NCI-H2196 (cell line): ENCODE measurements at regions not wholly inside any gene's neighbourhood (a gene's known extent, or its start where the extent isn't known, plus 50 kb on each side); places are given as distances from the start of the nearest gene placed in this dataset.

Source experiments
- DNase-seq: peaks from one replicate; lab custom pipeline; 2025; ENCODE audit not compliant: unreplicated experiment; lab: John Stamatoyannopoulos, UW

DNA sequence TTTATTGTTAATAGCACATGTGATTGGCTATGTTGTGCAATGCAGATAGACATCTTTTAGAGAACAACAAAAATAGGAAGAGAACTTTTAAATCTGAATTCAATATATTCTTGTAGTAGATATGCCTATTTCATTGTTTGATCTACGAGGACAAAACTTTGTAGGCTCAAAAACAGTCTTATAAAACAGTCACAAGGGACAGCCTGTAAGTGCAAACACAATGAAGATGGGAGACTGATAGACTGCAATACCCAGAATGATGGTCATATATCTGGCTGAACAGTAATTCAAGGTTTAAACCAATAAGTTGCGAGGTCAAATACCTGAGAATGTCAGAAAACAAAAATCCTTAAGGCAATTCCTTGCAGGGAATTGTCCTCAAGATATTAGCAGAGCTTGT, 1342.9 kb upstream of the ADGRB3 start:
- no peak for DNase-seq

DNA sequence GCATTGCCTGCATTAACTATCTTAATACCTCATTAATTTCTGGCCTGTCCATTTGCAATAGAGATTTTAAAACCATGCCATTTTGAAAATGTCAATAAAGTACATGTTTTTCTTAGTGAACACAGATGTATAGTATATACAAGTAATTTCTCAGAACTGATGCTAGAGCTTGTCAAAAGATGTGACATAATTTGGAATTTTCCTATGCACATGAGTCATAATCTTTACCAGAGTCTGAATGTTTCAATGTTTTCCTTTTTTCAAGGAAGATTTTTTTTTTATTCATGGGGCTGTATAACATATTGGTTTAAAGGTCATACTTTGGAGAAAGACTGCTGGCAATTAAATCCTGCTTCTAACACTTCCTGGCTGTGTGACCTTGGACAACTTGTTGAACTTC, 1347.5 kb upstream of the ADGRB3 start:
- no peak for DNase-seq

DNA sequence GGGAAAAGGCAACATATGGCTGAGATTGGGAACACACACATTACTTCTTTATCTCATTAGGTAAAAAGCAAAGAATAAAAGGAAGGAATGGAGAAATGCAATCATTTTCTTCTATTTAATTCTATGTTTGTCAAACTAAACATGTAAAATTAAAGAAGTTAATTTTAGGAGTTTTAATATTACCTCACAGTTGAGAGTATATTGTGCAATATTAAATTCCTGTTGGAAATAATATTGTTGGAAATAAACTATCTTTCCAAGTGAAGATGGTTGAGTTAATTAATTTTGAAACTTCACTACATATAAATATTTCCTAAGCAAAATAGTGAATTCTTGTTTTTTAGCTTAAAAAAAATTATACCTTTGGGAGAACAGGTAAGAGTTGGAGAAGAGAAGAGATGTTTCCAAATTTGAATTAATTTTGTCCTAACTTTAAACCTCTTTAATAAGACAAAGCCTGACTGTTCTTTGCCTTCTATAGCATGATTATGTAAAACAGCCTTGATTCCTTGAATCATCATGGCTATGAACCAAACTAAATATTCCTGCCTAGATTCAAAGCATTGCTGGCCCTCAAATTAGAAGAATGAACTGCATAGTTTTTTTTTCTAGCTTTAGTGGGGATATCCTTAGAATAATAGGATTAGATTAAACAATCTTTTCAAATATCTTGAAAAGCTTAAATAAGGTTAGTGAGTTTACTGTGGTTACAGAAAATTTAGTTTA, 1349.1 kb upstream of the ADGRB3 start:
- no peak for DNase-seq

DNA sequence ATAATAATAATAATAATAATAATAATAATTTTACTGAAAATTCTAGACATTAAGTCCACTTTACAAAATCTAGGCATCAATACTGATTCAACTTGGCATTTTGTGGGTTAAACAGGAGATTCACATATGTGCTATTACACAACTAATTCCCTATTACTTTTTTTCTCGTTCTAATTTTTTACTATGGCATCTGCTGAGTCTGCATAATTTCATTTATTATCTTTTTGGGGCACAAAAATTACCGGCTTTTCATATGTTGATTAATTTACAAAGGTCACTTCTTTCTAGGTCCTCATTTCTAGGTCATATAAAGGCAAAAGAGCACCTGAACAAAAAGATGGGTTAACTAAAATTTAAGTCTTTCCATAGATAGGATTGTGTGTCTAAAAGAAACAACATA, 1357.8 kb upstream of the ADGRB3 start:
- DNase-seq: no peak

DNA sequence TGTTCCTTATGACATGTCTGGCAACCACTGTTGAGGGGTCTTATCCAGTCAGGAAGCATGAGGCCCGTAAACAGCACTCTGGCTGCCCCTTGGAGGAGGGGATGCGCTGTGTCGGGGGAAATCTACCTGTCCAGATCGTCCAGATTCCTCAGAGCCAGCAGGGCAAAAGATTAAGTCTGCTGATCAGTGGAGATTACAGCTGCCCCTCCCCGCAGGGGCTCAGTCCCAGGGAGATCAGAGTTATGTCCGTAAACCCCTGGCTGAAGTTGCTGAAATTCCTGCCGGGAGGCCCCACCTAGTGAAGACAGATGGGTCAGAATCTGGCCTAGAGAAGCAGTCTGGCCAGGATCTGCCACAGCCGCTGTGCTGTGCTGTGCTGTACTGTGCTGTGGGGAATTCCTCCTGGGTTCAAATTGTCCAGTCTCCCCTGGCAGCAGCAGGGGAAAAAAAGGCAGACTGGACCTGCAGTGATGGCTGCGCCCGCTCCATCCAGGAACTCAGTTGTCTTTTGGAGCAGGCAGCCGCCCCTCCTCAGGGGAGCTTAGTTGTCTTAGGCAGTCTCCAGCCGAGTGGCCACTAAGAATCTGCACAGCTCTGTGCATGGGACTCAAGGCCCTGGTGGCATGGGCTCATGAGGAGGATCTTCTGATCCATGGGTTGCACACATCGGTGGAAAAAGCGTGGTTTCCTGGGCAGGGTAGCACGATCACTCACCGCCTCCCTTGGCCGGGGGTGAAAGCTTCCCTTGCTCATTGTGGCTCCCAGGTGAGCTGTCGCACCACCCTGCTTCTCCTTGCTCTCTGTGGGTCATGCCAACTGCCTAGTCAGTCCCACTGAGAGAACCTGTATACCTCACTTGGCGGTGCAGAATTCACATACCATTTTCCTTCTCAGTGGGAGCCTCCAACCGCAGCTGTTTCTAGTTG, 1368.8 kb upstream of the ADGRB3 start:
- no peak for DNase-seq

DNA sequence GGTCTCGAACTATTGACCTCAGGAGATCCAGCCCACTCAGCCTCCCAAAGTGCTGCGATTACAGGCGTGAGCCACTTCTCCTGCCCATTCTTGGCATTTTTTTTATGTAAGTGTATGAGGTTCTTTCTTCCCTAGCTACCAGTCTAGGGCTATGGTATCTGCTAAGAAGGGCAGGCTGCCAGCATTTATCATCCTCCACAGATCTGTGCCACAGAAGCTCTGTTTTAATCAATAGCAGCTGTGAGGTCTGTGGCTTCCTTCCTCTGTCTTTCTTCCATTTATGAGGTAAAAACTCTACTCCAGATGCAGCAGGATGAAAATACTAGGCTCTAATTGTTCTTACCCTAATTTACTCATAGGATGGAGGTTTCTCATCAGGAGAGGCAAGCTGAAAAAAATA, 1382.4 kb upstream of the ADGRB3 start:
- no peak for DNase-seq

DNA sequence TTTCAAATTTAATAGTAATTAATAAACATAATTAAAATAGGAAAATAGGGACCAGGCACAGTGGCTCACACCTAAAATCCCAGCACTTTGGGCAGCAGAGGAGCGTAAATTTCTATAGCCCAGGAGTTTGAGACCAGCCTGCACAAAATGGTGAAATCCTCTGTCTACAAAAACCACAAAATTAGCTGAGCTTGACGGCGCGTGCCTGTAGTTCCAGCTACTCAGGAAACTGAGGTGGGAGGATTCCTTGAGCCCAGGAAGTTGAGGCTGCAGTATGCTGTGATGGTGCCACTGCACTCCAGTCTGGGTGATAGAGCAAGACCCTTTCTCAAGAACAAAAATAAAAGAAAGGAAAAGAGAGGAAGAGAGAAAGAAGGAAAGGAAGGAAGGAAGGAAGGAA, 1387.0 kb upstream of the ADGRB3 start:
- DNase-seq: no peak

DNA sequence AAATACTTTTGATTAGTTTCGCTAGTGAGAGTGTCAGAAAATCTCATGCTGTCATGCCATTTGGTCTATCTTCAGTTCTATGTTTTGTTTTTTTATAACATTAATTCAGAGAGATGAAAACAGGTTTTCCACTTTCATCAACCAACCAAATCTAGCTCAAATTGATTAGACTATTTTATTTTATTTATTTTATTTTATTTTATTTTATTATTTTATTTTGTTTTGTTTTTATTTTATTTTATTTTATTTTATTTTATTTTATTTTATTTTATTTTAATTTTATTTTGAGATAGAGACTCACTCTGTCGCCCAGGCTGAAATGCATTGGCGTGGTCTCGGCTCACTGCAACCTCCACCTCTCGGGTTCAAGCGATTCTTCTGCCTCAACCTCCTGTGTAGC, 1391.0 kb upstream of the ADGRB3 start:
- no peak for DNase-seq

DNA sequence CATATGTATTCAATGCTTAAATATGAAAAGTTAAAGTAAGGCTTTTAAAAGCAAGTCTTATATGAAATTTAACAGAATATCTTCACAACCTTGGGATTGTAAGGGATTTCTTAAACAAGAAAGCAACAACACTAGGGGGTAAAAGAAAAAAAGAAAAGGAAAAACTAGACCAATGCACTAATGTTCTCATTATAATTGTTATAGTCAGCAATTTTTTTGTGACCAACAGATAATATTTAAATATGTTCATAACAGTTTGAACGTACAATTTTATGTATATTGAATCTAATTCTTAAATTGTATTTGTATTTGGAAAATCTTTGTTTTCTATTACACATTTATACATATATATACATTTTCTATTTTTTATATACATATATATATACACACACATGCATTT, 1397.8 kb upstream of the ADGRB3 start:
- DNase-seq: no peak

DNA sequence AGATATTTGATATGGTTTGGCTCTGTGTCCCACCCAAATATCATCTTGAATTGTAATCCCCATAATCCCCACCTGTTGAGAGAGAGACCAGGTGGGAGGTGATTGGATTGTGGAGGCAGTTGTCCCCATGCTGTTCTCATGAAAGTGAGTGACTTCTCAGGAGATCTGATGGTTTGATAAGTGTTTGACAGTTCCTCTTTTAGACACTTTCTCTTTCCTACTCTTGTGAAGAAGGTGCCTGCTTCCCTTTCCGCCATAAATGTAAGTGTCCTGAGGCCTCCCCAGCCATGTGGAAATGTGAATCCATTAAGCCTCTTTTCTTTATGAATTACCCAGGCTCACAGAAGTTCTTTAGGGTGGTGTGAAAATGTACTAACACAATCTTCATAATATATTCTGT, 1404.0 kb upstream of the ADGRB3 start:
- no peak for DNase-seq

DNA sequence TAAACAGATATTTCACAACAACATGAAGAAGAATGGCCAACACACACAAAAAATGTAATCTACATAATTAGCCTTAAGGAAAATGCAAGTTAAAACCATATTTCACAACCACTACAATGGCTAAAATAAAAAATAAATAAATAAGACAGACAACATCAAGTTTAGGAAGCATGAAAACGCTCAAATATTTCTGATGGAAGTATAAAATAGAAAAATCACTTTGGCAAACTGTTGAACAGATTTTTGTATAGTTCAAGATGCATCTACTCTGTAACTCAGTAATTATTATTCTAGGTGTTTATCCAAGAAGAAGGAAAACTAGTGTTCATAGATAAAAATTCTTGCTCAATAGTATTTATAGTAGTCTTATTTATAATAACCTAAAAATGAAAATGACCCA, 1410.1 kb upstream of the ADGRB3 start:
- DNase-seq: no peak

DNA sequence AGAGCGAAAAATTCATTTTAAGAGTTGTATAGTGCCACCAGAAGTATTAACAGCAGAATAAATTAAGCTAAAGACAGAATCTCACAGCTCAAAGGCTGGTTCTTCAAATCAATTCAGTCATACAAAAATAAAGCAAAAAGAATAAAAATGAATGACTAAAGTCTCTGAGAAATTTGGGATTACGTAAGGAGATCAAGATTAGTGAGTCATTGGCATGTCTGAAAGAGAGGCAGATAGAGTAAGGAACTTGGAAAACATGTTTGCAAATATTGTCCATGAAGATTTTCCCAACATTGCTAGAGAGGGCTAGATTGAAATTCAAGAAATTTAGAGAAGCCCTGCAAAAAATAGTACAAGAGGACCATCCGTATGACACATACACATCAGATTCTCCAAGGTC, 1413.9 kb upstream of the ADGRB3 start:
- no peak for DNase-seq

DNA sequence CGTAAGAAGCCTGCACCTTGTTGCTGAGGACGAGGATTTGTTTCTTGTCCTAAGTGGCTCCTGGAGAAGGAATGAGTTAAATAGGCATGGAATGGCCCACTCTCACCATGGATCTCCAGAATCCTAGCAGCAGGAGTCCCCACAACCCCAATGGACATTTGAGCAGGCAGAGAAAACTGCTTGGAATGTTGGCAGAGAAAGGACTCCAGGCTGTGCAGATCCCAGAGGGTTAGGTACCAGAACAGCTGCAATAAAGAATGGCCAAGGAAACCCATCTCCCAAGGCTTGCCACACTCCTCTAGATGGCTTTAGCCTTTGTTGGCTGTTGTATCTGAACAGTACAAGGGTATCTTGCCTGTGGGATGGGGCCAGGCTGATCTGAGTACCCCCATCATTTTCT, 1415.7 kb upstream of the ADGRB3 start:
- no peak for DNase-seq

DNA sequence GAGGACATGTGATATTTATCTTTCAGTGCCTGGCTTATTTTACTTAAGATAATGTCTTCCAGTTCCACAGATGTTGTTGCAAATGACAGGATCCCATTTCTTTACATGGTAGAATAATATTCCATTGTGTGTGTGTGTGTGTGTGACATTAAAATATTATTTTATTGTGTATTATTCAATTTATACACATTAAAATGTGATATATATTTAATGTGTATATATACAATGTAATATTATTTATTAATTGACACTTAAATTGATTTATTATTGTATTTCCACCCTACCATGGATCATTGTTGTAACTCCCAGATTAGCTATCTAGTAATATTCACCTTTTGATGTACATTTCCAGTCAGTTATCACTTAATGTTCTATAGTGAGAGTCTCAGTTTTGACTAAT, 1422.5 kb upstream of the ADGRB3 start:
- DNase-seq: no peak

DNA sequence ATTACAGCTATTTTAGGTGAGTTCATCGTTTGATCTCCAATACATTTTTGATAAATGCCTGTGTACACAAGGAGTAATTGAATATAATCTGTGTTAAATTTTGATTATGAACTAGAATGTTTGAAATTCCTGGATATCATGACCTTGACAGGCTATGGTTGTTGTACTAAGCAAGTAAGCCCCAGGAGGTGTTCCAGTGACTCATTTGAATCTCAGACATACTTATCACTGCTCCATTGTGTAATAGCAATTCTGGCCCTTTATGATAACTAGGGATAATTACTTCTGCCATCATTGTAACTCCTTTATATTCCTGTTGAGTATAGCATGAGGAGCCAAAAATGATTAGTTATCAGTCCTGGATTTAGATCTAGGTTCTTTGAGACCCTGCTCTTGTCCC, 1424.6 kb upstream of the ADGRB3 start:
- no peak for DNase-seq

DNA sequence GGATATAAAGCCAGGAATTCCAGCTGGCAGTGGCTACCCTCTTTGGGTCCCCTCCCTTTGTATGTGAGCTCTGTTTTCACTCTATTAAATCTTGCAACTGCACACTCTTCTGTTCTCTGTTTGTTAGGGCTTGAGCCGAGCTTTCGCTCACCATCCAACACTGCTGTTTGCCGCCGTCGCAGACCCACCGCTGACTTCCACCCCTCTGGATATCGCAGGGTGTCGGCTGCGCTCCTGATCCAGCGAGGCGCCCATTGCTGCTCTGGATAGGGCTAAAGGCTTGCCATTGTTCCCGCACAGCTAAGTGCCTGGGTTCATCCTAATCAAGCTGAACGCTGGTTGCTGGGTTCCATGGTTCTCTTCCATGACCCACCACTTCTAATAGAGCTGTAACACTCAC, 1433.5 kb upstream of the ADGRB3 start:
- no peak for DNase-seq

DNA sequence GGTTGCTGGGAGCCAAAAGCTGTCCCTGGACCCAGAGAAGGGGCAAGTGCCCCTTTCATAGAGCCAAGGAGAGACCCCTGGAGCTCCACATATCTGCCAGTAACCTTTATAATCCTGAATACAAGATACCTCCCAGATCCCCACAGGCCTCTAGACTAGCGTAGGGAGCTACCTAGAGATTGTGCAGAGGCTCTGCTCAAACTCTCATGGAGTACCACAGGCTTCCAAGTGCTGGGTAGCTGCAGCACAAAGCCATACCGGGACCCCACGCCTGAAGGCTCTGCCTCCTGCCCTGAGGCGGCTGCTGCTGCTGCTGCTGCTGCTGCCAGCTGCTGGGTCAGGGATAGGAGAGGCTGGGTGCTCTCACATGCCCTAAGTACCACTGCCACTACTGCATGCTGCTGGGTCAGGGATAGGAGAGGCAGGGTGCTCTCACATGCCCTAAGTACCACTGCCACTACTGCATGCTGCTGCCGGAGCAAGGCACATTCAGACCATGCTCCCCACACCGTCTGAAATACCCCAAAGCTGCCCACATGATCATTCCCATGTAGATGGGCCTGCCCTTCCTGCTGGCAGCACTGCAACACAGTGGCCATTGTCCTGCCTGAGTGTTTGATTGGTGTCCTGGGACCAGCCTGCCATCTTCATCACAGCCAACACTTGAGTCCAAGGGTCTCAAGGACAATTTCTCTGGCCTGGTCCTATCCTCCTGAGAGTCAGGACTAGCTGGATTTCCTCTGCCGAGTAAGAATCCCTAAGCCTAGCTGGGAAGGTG, 1434.3 kb upstream of the ADGRB3 start:
- DNase-seq: no peak

DNA sequence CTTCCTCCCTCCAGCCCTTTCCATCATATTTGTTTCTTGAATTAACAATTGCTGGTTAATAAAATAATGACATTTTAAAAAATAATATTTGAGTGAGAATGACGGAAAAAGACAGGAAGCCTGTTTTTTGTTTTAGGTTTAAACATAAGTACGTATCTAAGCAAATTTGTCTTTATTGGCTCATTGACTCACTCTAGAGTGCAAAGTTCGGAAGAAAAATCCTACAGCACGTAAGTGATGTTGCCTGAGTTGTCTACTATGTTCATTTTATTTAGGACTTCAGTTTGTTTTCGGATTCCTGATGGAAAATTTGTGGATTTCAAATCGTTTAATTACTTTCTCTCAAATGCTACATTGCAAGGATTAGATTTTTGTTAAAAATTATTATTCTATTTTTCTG, 1435.7 kb upstream of the ADGRB3 start:
- no peak for DNase-seq

DNA sequence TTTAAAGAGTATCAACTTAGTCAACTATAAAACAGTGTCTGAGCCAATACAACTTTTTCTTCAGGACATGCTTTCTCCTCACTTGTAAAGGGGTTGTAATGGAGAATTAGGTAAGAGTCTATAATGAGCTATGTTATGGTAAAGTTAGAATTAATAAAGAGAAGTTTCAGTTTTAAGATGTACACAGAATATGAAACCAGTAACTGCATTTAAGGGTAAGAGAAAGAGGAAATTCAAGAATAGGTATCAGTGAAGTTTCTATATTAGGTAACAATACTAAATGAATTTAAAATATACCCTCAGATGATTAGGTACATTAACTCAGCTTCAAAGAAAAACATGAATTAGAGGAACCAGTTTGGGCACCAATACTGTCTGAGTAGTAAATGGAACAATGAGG, 1444.3 kb upstream of the ADGRB3 start:
- no peak for DNase-seq

DNA sequence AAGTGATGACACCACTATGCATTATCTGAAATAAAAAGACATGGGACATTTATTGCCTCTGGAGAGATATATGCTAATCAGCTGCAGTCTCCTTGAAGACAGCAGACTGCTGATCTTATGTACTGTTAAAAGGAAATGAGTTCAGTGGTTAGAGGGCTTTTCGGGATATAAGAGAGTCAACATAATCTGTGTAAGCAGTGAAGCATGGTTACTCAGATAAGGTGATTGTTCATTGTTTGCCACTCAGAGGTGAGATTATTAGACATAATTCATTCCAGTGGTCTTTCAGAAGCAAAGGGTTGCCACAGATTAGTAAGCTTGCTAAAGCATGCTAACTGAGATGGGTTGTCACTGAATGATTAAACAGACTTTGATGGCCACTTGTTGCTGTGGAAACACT, 1450.7 kb upstream of the ADGRB3 start:
- DNase-seq: no peak

DNA sequence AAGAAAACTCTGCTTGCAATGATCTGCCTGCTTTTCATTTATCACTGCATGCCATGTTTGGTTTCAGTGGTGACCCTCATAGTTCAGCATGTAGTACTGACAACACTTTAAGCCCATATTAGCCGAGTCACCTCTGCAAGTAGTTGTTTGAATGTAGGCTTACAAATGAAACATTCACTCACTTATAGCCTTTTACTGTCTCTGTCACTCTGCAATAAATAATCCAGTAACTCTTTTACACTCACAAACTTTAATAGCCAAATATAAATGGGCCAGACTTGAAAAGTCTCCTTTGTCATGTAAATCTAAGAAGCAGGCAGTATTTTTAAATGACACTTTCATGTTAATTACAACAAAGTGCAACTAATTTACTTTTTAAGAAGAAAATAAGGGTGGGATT, 1460.0 kb upstream of the ADGRB3 start:
- DNase-seq: no peak

DNA sequence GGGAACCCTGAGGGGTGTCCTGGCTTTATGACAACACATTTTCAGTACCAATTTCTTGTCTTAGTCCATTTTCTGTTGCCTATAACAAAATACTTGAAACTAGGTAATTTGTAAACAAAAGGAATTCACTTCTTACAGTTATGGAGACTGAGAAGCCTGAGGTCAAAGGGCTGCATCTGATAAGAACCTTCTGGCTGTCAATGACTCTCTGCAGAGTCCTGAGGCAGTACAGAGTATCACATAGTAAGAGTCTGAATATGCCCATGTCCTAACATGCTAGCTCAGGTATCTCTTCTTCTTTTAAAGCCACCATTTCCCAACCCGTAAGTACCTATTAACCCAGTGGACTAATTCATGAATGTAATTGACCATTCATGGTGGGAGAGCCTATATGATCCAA, 1458.6 kb upstream of the EYS start:
- DNase-seq: no peak
